ENCODE measurements at regions not wholly inside any gene's neighbourhood (a gene's known extent, or its start where the extent isn't known, plus 50 kb on each side); places are given as distances from the start of the nearest gene placed in this dataset.
"Not testable (repeated sequence)": the region's sequence is repeated elsewhere in the genome, so short reads cannot be mapped to it uniquely, and the experiment has no call there.

GRCh38 chr2:125652280-125652679, 1003.7 kb upstream of the GYPC start:
- Histone ChIP-seq H3K36me3 (no peaks in the 10 kb centered on the region), H3K4me1 (no peaks in the 10 kb centered on the region), H3K4me3 (no peak overlapping the region), H3K27ac (no peak overlapping the region), H3K9me3 (no peaks in the 10 kb centered on the region), H3K27me3 (no peaks in the 10 kb centered on the region)
- TF ChIP-seq POLR2A (IDR thresholded peaks at IDR 0.05) (no peak), CTCF (IDR thresholded peaks at IDR 0.05) (no peak), POLR2AphosphoS5 (IDR thresholded peaks at IDR 0.05) (no peak), EP300 (IDR thresholded peaks at IDR 0.05) (no peak)
- WGBS, 2 donors (ENCODE audit: low coverage in 1 of 2), result 63 to 81% methylated on average over 3 of the region's 3 CpGs
- ATAC-seq, result no peak

GRCh38 chr2:125654226-125654625, 1001.7 kb upstream of the GYPC start:
- H3K4me1 ChIP-seq, result no peaks in the 10 kb centered on the region
- H3K27me3 ChIP-seq, result no peaks in the 10 kb centered on the region
- H3K36me3 ChIP-seq, result no peaks in the 10 kb centered on the region
- TF ChIP-seq EP300 (IDR thresholded peaks at IDR 0.05) (no peak), POLR2AphosphoS5 (IDR thresholded peaks at IDR 0.05) (no peak), POLR2A (IDR thresholded peaks at IDR 0.05) (no peak), CTCF (IDR thresholded peaks at IDR 0.05) (no peak)
- ATAC-seq, result no peak
- no peak overlapping the region for H3K27ac ChIP-seq
- H3K9me3 ChIP-seq, result no peaks in the 10 kb centered on the region
- no peak overlapping the region for H3K4me3 ChIP-seq
- WGBS, 2 donors (ENCODE audit: low coverage in 1 of 2), result 22 to 56% methylated on average over 1 of the region's 1 CpG

DNA sequence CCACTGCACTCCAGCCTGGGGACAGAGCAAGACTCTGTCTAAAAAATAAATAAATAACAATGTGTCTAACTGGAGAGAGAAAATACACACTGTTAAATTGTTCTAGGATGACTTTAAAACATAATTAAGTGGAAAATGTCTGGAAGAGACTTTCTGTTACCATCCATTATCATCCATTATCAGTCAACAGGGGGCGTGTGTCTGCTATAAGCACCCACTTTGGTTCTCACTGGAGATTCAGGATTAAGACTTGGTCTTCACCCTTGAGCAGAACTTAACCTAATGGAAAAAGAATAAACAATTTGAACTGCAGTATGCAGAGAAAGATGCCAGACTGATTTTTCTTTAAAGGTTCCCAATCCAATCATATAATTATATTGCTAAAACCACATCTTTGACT, 999.8 kb upstream of the GYPC start:
- no peaks in the 10 kb centered on the region for H3K4me1 ChIP-seq
- H3K27ac ChIP-seq, result no peak overlapping the region
- TF ChIP-seq POLR2A (IDR thresholded peaks at IDR 0.05) (no peak), POLR2AphosphoS5 (IDR thresholded peaks at IDR 0.05) (no peak), EP300 (IDR thresholded peaks at IDR 0.05) (no peak), CTCF (IDR thresholded peaks at IDR 0.05) (no peak)
- no peaks in the 10 kb centered on the region for H3K27me3 ChIP-seq
- H3K9me3 ChIP-seq, result no peaks in the 10 kb centered on the region
- 39 to 80% methylated on average over 1 of the region's 1 CpG for WGBS, 2 donors (ENCODE audit: low coverage in 1 of 2)
- H3K36me3 ChIP-seq, result no peaks in the 10 kb centered on the region
- no peak for ATAC-seq
- H3K4me3 ChIP-seq, result no peak overlapping the region

DNA sequence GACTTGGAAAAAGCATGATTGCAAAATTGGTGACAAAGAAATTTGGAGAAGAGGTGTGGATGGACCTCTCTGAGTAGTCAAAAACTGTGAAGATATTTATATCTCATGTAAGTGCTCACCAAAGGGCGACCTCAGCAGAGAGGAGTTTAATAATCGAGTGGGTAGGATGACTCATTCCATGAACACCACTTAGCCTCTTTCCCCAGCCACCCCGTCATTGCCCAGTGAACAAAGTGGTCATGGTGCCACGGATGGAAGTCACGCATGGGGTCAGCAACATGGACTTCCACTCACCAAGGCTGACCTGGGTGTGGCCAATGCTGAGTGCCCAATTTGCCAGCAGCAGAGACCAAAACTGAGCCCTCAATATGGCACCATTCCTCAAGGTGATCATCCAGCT, 997.4 kb upstream of the GYPC start:
- Histone ChIP-seq H3K4me1 (no peaks in the 10 kb centered on the region), H3K27ac (no peak overlapping the region), H3K9me3 (no peaks in the 10 kb centered on the region), H3K27me3 (no peaks in the 10 kb centered on the region), H3K4me3 (no peak overlapping the region), H3K36me3 (no peaks in the 10 kb centered on the region)
- 78 to 100% methylated on average over 2 to 5 of the region's 5 CpGs for WGBS, 2 donors (ENCODE audit: low coverage in 1 of 2)
- no peak for ATAC-seq
- TF ChIP-seq POLR2AphosphoS5 (IDR thresholded peaks at IDR 0.05) (no peak), EP300 (IDR thresholded peaks at IDR 0.05) (no peak), POLR2A (IDR thresholded peaks at IDR 0.05) (no peak), CTCF (IDR thresholded peaks at IDR 0.05) (no peak)

GRCh38 chr2:125660369-125660768, 995.6 kb upstream of the GYPC start:
- H3K27me3 ChIP-seq, H3K27ac ChIP-seq, H3K4me1 ChIP-seq, H3K4me3 ChIP-seq, H3K36me3 ChIP-seq, H3K9me3 ChIP-seq, ATAC-seq: not testable (repeated sequence)
- WGBS, 2 donors (ENCODE audit: low coverage in 1 of 2), result 11 to 54% methylated on average over 1 of the region's 1 CpG

DNA sequence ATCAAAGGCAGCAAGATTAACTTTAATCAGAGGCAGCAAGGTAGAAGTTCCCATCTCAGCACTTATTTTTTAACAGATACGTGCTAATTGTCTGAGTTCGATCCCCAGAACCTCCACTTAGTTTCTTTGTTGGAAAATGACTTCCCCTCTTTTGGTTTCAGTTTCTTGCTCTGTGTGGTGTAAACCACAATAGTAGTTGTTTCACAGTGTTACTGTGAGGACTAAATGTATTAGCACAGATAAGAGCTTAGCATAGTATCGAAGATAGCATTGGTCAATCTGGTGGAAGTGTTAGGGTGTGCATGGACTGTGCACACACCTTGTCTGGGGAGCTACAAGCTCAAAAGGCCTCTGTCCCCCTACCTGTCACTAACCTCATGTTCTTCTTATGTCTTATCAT, 988.3 kb upstream of the GYPC start:
- no peak overlapping the region for H3K27ac ChIP-seq
- H3K27me3 ChIP-seq, result no peaks in the 10 kb centered on the region
- H3K36me3 ChIP-seq, result no peaks in the 10 kb centered on the region
- no peak overlapping the region for H3K4me3 ChIP-seq
- TF ChIP-seq CTCF (IDR thresholded peaks at IDR 0.05) (no peak), EP300 (IDR thresholded peaks at IDR 0.05) (no peak), POLR2A (IDR thresholded peaks at IDR 0.05) (no peak), POLR2AphosphoS5 (IDR thresholded peaks at IDR 0.05) (no peak)
- no peaks in the 10 kb centered on the region for H3K4me1 ChIP-seq
- ATAC-seq, result no peak
- WGBS, 2 donors (ENCODE audit: low coverage in 1 of 2), result 69% methylated on average over 2 to 3 of the region's 3 CpGs
- H3K9me3 ChIP-seq, result no peaks in the 10 kb centered on the region
